Heart left ventricle (tissue), 13 donors: ENCODE measurements at regions not wholly inside any gene's neighbourhood (a gene's known extent, or its start where the extent isn't known, plus 50 kb on each side); places are given as distances from the start of the nearest gene placed in this dataset.

ENCODE experiments used
- POLR2A ChIP-seq, 2 donors: fragments of 450-650 bp; IDR thresholded peaks; one replicate each; pipeline ENCODE4 v1.6.1; 2017; ENCODE audit warnings: antibody characterized with exemption in 2 of 2, mild to moderate bottlenecking in 2 of 2, moderate library complexity in 2 of 2
- TF ChIP-seq, protein P1 (sequence below), 12 donors: fragments of 200-600 bp; sonication (generic) in 4 of 12; IDR thresholded peaks; one replicate each; pipeline versions ENCODE4 v1.5.0 to v1.8.0; 2018 to 2022; ENCODE audit warnings: antibody characterized with exemption in 12 of 12, mild to moderate bottlenecking in 5 of 12
- donor health status: ischemic (EF 13 %, LVEDD 7.1; RV severe dilation, severe dysfunction).
- donor health status: DM: no; HTN: yes; CAD: no.
- donor health status: DM: no; HTN: no; CAD: no.
- donor health status: ischemic (EF 25% LVEDD 6.9; RV normal size, moderate dysfunction).
- donor health status: ischemic (EF 25% LVEDD 5.7; RV mildly dilated, moderate dysfunction).
- donor health status: ischemic (EF 35%, LVEDD 5.7; RV mildly dilated, moderate dysfunction).
- donor health status: nonischemic (EF 11% LVEDD 7.7; RV severe dilation, severe dysfunction).
- donor health status: DM: yes; HTN: yes; CAD: no.
- donor health status: PGD.
- donor health status: ischemic (EF 29% LVEDD 5.4; RV normal size, mild dysfunction).
- donor health status: nonischemic (EF 23%, LVEDD 6.1; RV moderate dilation, normal function).

DNA sequence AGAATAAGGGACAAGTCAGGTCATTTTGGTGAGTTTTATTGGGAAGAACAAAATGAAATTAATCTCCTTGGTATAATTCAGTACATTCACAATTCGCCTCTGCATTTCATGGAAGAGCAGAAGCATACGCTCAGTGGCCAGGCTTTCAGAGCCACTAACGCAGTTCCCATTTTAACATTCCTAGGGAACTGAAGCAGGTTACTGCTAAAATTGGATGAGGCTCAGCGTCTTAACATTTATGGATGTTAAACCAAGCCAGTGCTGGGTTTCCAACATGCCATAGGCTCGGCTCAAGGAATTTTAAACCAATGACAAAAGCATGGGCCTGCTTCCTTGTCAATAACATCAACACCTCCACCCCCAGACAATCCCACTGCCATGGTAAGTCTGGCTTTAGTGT, 172.7 kb upstream of the PRICKLE2 start:
- TF ChIP-seq, protein P1, sequence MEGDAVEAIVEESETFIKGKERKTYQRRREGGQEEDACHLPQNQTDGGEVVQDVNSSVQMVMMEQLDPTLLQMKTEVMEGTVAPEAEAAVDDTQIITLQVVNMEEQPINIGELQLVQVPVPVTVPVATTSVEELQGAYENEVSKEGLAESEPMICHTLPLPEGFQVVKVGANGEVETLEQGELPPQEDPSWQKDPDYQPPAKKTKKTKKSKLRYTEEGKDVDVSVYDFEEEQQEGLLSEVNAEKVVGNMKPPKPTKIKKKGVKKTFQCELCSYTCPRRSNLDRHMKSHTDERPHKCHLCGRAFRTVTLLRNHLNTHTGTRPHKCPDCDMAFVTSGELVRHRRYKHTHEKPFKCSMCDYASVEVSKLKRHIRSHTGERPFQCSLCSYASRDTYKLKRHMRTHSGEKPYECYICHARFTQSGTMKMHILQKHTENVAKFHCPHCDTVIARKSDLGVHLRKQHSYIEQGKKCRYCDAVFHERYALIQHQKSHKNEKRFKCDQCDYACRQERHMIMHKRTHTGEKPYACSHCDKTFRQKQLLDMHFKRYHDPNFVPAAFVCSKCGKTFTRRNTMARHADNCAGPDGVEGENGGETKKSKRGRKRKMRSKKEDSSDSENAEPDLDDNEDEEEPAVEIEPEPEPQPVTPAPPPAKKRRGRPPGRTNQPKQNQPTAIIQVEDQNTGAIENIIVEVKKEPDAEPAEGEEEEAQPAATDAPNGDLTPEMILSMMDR (IDR thresholded peaks at IDR 0.05): no peak
- no peak for TF ChIP-seq POLR2A (IDR thresholded peaks at IDR 0.05)
